ENCODE measurements at regions not wholly inside any gene's neighbourhood (a gene's known extent, or its start where the extent isn't known, plus 50 kb on each side); places are given as distances from the start of the nearest gene placed in this dataset.

DNA sequence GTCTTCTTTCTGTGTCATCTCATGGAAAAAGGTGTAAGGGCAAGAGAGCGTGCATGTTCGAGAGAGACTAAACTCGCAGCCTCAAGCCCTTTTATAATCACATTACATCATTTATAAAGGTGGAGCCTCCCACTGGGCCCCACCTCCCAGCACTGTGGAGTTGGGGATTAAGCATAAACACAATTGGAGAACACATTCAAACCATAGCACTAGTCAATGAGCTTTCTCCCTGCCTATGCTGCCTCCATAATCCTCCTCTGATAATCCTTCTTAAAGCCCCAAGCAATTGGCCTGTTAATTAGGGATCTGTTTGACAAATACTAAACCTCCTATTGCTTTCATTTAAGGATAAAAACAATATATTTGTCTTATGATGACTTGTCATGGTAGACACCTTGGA lies 99.6 kb downstream of the NMUR2 start:
- H3K9ac ChIP-seq (ENCODE audit: control insufficient read depth, insufficient read depth, low read length), result no peak overlapping the region
- POLR2A ChIA-PET, result no interaction called here
- DNase-seq (ENCODE audit: low read depth, low spot score) (no peak), ATAC-seq (no peak), FAIRE-seq (no peak)
- in situ Hi-C loops (cut with MboI) (no loop called here), intact Hi-C loops (cut with micrococcal nuclease; ENCODE audit: unreplicated experiment) (no loop called here)
- no TSS peak for BruUV-seq (replicated peaks)
- H3K27me3 ChIP-seq (replicated peaks in 1 of 2; ENCODE audit: control insufficient read depth in 2 of 2, insufficient read depth in 2 of 2, low read length in 1 of 2), result no peaks in the 10 kb centered on the region
- WGBS (ENCODE audit: insufficient coverage, insufficient replicate concordance, low lambda C conversion rate, missing lambda C conversion rate), result 35% methylated on average over 3 of the region's 3 CpGs
- no peaks in the 10 kb centered on the region for H3K4me1 ChIP-seq (ENCODE audit: control insufficient read depth, insufficient read depth, low read length)
- H3K4me3 ChIP-seq, result no peak overlapping the region
- no peaks in the 10 kb centered on the region for H3K9me3 ChIP-seq (replicated peaks; ENCODE audit: control insufficient read depth, insufficient read depth, low read length)
- no peak overlapping the region for H3K4me2 ChIP-seq (ENCODE audit: control insufficient read depth, insufficient read depth)
- no peaks in the 10 kb centered on the region for H3K36me3 ChIP-seq (ENCODE audit: control insufficient read depth in 2 of 2, insufficient read depth in 2 of 2, low read length in 1 of 2)
- RAD21 ChIA-PET (ENCODE audit: unreplicated experiment), result no interaction called here
- H3K27ac ChIP-seq (ENCODE audit: control insufficient read depth, insufficient read depth), result no peak overlapping the region
- CTCF ChIA-PET, result no interaction called here
- H4K20me1 ChIP-seq (ENCODE audit: control insufficient read depth, insufficient read depth), result no peaks in the 10 kb centered on the region
- no peaks in the 10 kb centered on the region for H3K79me2 ChIP-seq (ENCODE audit: control insufficient read depth, insufficient read depth, low read length)
- SMC1A ChIA-PET (ENCODE audit: uncharacterized antibody, unreplicated experiment), result no interaction called here
- no peak overlapping the region for H2AFZ ChIP-seq (ENCODE audit: control insufficient read depth, low read depth, low read length)
- TF ChIP-seq, protein P1, sequence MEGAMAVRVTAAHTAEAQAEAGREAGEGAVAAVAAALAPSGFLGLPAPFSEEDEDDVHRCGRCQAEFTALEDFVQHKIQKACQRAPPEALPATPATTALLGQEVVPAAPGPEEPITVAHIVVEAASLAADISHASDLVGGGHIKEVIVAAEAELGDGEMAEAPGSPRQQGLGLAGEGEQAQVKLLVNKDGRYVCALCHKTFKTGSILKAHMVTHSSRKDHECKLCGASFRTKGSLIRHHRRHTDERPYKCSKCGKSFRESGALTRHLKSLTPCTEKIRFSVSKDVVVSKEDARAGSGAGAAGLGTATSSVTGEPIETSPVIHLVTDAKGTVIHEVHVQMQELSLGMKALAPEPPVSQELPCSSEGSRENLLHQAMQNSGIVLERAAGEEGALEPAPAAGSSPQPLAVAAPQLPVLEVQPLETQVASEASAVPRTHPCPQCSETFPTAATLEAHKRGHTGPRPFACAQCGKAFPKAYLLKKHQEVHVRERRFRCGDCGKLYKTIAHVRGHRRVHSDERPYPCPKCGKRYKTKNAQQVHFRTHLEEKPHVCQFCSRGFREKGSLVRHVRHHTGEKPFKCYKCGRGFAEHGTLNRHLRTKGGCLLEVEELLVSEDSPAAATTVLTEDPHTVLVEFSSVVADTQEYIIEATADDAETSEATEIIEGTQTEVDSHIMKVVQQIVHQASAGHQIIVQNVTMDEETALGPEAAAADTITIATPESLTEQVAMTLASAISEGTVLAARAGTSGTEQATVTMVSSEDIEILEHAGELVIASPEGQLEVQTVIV (IDR thresholded peaks at IDR 0.05; ENCODE audit: borderline replicate concordance, partially characterized antibody), result no peak
- TF ChIP-seq RB1 (IDR thresholded peaks at IDR 0.05; ENCODE audit: borderline replicate concordance), result no peak
- TF ChIP-seq, protein P2, sequence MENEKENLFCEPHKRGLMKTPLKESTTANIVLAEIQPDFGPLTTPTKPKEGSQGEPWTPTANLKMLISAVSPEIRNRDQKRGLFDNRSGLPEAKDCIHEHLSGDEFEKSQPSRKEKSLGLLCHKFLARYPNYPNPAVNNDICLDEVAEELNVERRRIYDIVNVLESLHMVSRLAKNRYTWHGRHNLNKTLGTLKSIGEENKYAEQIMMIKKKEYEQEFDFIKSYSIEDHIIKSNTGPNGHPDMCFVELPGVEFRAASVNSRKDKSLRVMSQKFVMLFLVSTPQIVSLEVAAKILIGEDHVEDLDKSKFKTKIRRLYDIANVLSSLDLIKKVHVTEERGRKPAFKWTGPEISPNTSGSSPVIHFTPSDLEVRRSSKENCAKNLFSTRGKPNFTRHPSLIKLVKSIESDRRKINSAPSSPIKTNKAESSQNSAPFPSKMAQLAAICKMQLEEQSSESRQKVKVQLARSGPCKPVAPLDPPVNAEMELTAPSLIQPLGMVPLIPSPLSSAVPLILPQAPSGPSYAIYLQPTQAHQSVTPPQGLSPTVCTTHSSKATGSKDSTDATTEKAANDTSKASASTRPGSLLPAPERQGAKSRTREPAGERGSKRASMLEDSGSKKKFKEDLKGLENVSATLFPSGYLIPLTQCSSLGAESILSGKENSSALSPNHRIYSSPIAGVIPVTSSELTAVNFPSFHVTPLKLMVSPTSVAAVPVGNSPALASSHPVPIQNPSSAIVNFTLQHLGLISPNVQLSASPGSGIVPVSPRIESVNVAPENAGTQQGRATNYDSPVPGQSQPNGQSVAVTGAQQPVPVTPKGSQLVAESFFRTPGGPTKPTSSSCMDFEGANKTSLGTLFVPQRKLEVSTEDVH (IDR thresholded peaks at IDR 0.05; ENCODE audit: low read depth, partially characterized antibody), result no peak
- TF ChIP-seq MTA2 (IDR thresholded peaks at IDR 0.05; ENCODE audit: low read depth), result no peak
- TF ChIP-seq MEF2B (IDR thresholded peaks at IDR 0.05; ENCODE audit: partially characterized antibody, poor library complexity, severe bottlenecking), result no peak
- TF ChIP-seq FOXM1 (IDR thresholded peaks at IDR 0.05; ENCODE audit: low read depth, low read length), result no peak
- TF ChIP-seq YBX1 (IDR thresholded peaks at IDR 0.05), result no peak
- TF ChIP-seq, protein P3, sequence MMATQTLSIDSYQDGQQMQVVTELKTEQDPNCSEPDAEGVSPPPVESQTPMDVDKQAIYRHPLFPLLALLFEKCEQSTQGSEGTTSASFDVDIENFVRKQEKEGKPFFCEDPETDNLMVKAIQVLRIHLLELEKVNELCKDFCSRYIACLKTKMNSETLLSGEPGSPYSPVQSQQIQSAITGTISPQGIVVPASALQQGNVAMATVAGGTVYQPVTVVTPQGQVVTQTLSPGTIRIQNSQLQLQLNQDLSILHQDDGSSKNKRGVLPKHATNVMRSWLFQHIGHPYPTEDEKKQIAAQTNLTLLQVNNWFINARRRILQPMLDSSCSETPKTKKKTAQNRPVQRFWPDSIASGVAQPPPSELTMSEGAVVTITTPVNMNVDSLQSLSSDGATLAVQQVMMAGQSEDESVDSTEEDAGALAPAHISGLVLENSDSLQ (IDR thresholded peaks at IDR 0.05), result no peak
- TF ChIP-seq SIX5 (IDR thresholded peaks at IDR 0.05; ENCODE audit: low read depth, low read length, severe bottlenecking), result no peak
- TF ChIP-seq ZNF274 (IDR thresholded peaks at IDR 0.05; ENCODE audit: insufficient read depth, insufficient read length), result no peak
- TF ChIP-seq, protein P4, sequence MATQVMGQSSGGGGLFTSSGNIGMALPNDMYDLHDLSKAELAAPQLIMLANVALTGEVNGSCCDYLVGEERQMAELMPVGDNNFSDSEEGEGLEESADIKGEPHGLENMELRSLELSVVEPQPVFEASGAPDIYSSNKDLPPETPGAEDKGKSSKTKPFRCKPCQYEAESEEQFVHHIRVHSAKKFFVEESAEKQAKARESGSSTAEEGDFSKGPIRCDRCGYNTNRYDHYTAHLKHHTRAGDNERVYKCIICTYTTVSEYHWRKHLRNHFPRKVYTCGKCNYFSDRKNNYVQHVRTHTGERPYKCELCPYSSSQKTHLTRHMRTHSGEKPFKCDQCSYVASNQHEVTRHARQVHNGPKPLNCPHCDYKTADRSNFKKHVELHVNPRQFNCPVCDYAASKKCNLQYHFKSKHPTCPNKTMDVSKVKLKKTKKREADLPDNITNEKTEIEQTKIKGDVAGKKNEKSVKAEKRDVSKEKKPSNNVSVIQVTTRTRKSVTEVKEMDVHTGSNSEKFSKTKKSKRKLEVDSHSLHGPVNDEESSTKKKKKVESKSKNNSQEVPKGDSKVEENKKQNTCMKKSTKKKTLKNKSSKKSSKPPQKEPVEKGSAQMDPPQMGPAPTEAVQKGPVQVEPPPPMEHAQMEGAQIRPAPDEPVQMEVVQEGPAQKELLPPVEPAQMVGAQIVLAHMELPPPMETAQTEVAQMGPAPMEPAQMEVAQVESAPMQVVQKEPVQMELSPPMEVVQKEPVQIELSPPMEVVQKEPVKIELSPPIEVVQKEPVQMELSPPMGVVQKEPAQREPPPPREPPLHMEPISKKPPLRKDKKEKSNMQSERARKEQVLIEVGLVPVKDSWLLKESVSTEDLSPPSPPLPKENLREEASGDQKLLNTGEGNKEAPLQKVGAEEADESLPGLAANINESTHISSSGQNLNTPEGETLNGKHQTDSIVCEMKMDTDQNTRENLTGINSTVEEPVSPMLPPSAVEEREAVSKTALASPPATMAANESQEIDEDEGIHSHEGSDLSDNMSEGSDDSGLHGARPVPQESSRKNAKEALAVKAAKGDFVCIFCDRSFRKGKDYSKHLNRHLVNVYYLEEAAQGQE (IDR thresholded peaks at IDR 0.05; ENCODE audit: low read depth, low read length), result no peak
- no peak for TF ChIP-seq POLR2AphosphoS2 (IDR thresholded peaks at IDR 0.05; ENCODE audit: low read depth, low read length)
- no peak for TF ChIP-seq NFXL1 (IDR thresholded peaks at IDR 0.05; ENCODE audit: borderline replicate concordance)
- TF ChIP-seq MXI1 (IDR thresholded peaks at IDR 0.05; ENCODE audit: low read depth, low read length), result no peak
